Lower leg skin (tissue), 4 donors: ENCODE measurements at regions not wholly inside any gene's neighbourhood (a gene's known extent, or its start where the extent isn't known, plus 50 kb on each side); places are given as distances from the start of the nearest gene placed in this dataset.

Experiments
- DNase-seq, 2 donors: peaks; one replicate each; pipeline ENCODE4 v3.0.0-alpha.2; 2019; ENCODE audit warnings: low spot score in 2 of 2
- H3K4me3 ChIP-seq: fragments of 200-600 bp; sonication (generic); 2 replicates; pipeline ENCODE4 v1.5.1; 2017; ENCODE audit warnings: mild to moderate bottlenecking, low read depth; ENCODE audit not compliant: poor library complexity, severe bottlenecking
- POLR2A ChIP-seq, 2 donors: fragments of 450-650 bp; IDR thresholded peaks; one replicate each; pipeline ENCODE4 v1.6.1; 2016 to 2017; ENCODE audit warnings: antibody characterized with exemption in 2 of 2, mild to moderate bottlenecking in 1 of 2, moderate library complexity in 1 of 2
- WGBS, 2 donors: methylation state at CpG; one replicate each; pipeline ENCODE4 v1.1.5; 2018; 5-methylcytosine and 5-hydroxymethylcytosine counted together
- intact Hi-C: fragments of 100-400 bp; cut with DNase I; formaldehyde crosslinking; loops from one replicate; pipeline ENCODE4 v1.15.0; 2023; ENCODE audit warnings: low total_unique reads
- TF ChIP-seq, protein P1 (sequence below), 3 donors: fragments of 450-650 bp; IDR thresholded peaks; one replicate each; pipeline ENCODE4 v1.5.1; 2016; ENCODE audit warnings: antibody characterized with exemption in 3 of 3, mild to moderate bottlenecking in 3 of 3, moderate library complexity in 2 of 3

DNA sequence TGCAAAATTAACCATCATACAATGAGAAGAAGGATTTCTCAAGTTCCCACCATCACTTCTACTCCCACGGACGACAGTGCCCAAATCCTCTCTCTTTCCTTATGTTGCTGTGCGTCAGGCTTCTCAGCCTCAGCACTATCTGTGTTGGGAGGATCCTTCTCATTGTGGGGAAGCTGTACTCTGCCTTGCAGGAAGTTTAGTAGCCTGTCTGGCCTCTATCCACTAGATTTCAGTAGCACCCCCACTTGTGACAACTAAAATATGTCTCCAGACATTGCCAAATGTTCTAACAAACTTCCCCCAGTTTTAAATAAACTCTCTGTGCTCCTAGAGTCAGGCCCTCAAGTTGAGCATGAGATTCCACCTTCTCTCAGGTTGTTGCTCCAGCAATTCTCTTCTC, 545.9 kb upstream of the ZFP42 start:
- H3K4me3 ChIP-seq = no peak overlapping the region
- TF ChIP-seq POLR2A (IDR thresholded peaks at IDR 0.05) = no peak
- TF ChIP-seq, protein P1, sequence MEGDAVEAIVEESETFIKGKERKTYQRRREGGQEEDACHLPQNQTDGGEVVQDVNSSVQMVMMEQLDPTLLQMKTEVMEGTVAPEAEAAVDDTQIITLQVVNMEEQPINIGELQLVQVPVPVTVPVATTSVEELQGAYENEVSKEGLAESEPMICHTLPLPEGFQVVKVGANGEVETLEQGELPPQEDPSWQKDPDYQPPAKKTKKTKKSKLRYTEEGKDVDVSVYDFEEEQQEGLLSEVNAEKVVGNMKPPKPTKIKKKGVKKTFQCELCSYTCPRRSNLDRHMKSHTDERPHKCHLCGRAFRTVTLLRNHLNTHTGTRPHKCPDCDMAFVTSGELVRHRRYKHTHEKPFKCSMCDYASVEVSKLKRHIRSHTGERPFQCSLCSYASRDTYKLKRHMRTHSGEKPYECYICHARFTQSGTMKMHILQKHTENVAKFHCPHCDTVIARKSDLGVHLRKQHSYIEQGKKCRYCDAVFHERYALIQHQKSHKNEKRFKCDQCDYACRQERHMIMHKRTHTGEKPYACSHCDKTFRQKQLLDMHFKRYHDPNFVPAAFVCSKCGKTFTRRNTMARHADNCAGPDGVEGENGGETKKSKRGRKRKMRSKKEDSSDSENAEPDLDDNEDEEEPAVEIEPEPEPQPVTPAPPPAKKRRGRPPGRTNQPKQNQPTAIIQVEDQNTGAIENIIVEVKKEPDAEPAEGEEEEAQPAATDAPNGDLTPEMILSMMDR (IDR thresholded peaks at IDR 0.05) = no peak
- WGBS, 2 donors = 79 to 88% methylated on average over 3 of the region's 3 CpGs
- no peak for DNase-seq
- intact Hi-C loops = no loop called here

DNA sequence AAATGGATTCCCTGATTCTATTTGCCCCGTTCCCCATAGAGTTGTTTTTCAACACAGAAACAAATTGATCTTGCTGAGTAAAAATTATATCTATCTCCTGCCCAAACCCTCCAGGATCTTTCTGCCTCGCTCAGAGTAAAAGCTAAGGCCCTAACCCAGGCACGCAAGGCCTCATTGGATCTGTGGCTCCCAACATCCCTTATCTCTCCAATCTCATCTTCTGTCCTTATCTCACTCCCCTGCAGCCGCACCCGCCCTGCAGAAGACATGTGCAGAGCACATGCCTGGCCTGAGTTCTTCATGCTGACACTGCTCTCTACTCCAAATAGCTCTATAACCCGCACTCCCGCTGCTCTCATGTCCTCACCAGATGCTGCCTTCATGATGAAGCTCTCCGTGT, 543.8 kb upstream of the ZFP42 start:
- WGBS, 2 donors = 63 to 71% methylated on average over 8 of the region's 8 CpGs
- DNase-seq = no peak
- intact Hi-C loops = no loop called here
- TF ChIP-seq, protein P1 (IDR thresholded peaks at IDR 0.05) = no peak
- TF ChIP-seq POLR2A (IDR thresholded peaks at IDR 0.05) = no peak
- H3K4me3 ChIP-seq = no peak overlapping the region

DNA sequence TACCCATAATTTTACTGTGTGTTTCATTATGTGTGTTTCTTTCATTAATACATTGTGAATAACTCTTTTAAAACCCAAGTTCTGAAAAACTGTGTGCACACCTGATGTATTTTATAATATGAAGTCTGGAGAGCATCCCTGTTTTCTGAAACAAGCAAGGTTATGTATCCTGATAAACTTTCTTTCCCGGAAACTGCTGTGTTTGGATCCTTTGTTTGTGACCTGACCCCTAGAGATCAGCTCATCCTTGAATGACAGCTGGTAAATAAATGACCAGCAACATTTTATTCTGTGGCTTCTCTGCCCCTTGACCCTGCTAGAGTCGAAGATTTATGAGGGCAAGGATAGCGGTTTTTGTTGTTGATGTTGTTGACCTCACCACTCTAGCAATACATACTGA, 535.6 kb upstream of the ZFP42 start:
- no peak for DNase-seq
- TF ChIP-seq, protein P1 (IDR thresholded peaks at IDR 0.05) = no peak
- TF ChIP-seq POLR2A (IDR thresholded peaks at IDR 0.05) = no peak
- 79 to 84% methylated on average over 3 of the region's 3 CpGs for WGBS, 2 donors
- no peak overlapping the region for H3K4me3 ChIP-seq
- intact Hi-C loops = loop anchor here (5.0 kb wide), 1 partner anchor 1772 kb away; no protein-coding TSS in a partner anchor

DNA sequence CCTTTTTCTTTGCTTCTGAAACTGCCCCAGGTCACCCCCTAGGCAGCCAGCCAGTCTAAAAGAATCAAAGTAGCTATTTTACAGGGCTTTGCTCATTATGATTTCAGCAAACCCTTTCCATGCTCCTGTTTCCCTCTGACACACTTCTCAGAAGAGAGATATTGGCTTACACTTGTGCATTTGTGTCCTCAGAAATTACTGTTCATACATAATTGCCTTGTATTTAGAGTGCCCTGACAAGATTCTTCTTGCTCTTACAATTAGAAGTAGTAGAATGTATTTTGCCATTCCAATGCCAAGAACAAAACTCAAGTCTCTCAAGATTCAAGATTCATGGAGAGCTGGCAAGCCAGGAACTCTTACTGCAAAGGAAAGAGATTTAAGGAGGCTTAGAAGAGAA, 531.0 kb upstream of the ZFP42 start:
- DNase-seq = no peak
- no peak overlapping the region for H3K4me3 ChIP-seq
- intact Hi-C loops = loop anchor here (5.0 kb wide), 1 partner anchor 1768 kb away; no protein-coding TSS in a partner anchor
- TF ChIP-seq, protein P1 (IDR thresholded peaks at IDR 0.05) = no peak
- TF ChIP-seq POLR2A (IDR thresholded peaks at IDR 0.05) = no peak

DNA sequence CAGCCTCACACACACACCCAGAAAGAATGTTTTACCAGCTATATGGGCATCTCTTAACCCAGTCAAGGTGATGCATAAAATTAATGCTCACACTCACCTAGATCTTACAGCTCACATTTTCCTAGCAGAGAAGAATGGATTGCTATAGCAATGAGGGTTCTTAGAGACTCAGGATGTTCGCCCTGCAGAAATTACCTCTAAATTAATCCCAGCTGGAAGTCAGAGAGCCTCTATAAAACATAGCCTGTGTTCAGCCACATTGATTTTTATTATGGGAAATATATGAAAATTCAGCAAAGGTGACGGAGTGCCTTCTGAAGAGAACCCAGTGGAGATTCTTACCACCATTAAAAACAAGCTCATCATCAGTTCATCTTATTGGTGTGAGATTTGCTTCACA, 528.3 kb upstream of the ZFP42 start:
- TF ChIP-seq POLR2A (IDR thresholded peaks at IDR 0.05) = no peak
- TF ChIP-seq, protein P1 (IDR thresholded peaks at IDR 0.05) = no peak
- 83 to 87% methylated on average over 2 of the region's 2 CpGs for WGBS, 2 donors
- intact Hi-C loops = no loop called here

DNA sequence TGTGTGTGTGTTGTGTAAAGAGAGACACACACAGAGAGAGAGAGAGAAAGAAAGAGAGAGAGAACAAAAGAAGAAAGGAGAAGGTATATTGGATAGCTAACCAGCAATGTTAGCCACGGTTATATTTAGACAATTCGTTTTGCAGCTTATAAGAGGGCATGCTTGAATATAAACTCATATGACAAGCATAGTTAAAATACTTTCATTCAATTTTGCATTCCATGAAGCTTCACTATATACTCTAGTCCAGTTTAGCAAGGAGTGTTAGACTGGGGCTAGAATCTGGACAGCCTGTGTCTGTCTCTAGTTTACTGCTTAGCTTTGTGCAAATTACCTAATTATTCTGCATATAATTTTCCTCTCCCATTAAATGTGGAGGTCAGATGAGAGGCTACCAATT, 525.9 kb upstream of the ZFP42 start:
- intact Hi-C loops = no loop called here

More for the DNA sequence above, 528.3 kb upstream of the ZFP42 start:
- no peak for DNase-seq
- no peak overlapping the region for H3K4me3 ChIP-seq

More for the DNA sequence above, 525.9 kb upstream of the ZFP42 start:
- H3K4me3 ChIP-seq = no peak overlapping the region
- no peak for DNase-seq
- WGBS, 2 donors = 67 to 69% methylated on average over 2 of the region's 2 CpGs
- TF ChIP-seq, protein P1 (IDR thresholded peaks at IDR 0.05) = no peak
- no peak for TF ChIP-seq POLR2A (IDR thresholded peaks at IDR 0.05)
